Left lobe of liver (tissue), 2 donors: ENCODE measurements at regions not wholly inside any gene's neighbourhood (a gene's known extent, or its start where the extent isn't known, plus 50 kb on each side); places are given as distances from the start of the nearest gene placed in this dataset.

Experiments used
- ATAC-seq: fragments of 200-7000 bp; cut with Tn5 transposase; one replicate; pipeline ENCODE4 v1.9.1; 2020; ENCODE audit warnings: mild to moderate bottlenecking, moderate library complexity
- DNase-seq: peaks from one replicate; pipeline ENCODE4 v3.0.0-alpha.2; 2020; ENCODE audit warnings: low spot score
- donor health status: DM: no; HTN: no; CAD: no; lungs with moderate emphysema.
- donor health status: DM: no; HTN: yes; CAD: no.

GRCh38 chr15:95946926-95947325 lies 383.6 kb upstream of the NR2F2 start:
- no peak for ATAC-seq
- no peak for DNase-seq

DNA sequence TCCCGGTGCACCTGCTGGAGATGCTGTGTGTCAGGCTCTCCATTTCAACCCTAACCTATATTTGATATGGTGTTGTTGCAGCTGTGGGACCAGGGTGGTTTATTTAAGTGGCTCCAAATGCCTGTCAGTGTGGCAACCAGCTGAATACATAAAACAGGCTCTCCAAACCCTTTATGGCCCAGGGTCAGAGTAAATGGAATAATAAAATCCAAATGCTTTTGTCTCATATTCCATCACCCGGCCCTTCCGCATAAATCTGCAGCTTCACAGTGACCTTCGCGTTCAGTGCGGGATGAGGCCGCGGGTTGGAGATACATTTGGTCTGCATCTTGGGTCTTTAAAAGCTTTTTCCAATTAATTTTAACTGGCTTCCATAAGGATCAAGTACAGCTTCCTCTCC lies 382.1 kb upstream of the NR2F2 start:
- DNase-seq (no peak), ATAC-seq (no peak)

DNA sequence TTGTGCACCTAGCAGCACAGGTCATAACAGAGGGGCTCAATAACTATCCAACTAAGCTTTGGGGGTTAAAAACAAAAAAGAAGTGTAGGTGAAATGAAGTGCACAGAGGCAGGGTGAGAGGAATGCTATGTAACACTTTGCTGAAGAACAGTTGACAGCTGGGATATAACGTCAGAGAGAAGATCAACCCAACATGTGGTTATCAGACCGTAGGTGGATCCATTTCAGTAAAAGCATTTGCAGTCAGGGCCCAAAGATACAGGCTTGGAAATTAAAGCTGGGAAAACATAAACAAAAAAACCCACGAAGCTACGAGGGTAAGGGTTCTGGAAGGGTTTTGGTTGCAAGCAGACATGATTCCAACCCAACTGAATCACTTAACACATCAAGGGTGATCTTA lies 377.5 kb upstream of the NR2F2 start:
- ATAC-seq = no peak
- no peak for DNase-seq

- no peak for DNase-seq
These were observed 372.6 kb upstream of the NR2F2 start for GRCh38 chr15:95957861-95958260.

DNA sequence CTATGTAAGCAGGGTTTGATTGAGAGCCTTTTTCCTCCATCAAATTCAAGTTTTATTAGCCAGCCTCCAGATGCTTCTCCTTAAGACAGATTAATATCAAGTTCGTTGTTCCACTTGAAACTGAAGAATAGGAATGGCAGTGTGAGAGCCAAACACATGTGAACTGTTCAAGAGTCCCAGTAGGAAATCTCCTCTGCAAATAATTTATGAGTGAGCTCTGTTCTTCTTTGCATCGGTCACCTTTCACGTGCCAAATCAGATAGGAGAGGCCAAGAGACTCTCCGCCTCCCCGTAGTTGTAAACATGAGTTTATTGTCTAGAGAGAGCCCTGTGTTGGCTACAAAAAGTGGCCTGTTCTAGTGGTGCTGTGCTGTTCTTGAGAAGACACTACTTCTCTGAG lies 372.1 kb upstream of the NR2F2 start:
- no peak for DNase-seq
- no peak for ATAC-seq

More at GRCh38 chr15:95957861-95958260, 372.6 kb upstream of the NR2F2 start:
- no peak for ATAC-seq

- DNase-seq (no peak), ATAC-seq (no peak)
These were observed 361.6 kb upstream of the NR2F2 start for GRCh38 chr15:95968856-95969255.

DNA sequence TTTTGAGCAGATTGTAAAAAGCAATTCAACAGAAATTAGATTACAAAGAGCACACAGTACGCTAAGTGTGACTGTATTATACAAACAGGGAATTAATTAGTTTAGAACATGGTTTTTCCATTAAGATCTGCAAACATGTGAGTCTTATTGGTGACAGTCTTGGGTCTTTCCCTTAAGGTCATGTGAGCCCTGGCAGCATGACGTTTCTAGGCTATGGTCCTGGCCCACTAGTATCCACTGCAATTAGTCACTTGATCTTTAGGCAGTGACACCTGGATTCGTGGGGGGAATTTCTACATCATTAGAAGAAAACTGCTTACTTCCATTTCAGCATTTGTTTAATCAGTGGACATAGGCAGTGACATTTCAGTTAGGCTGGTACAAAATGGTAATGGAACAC lies 360.2 kb upstream of the NR2F2 start:
- no peak for ATAC-seq
- no peak for DNase-seq

DNA sequence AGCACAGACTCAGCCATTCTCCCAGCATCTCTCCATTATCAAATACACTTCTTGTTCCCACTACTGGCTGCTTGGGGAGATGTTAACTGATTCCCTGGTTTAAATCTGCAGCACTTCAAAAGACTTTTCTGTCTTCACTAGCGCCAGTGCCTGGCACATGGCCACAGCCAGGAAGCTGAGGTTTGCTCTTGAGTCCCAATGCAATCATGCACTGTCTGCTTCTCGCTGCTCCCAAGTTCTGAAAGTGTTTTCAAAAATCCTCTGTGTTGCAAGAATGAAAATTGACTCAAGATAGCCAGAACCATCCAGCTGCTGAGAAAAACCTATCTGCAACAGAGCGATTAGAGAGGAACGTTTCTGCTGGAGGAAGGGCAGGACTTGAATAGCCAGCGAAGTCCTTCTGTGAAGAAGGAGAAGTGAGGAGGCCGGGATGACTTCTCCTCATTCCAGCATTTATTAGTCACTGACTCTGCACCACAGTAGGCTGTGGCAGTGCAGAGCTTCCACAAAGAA lies 358.4 kb upstream of the NR2F2 start:
- DNase-seq = no peak
- no peak for ATAC-seq

- no peak for DNase-seq
- ATAC-seq = no peak
These were observed 357.7 kb upstream of the NR2F2 start for GRCh38 chr15:95972812-95973211.

- no peak for ATAC-seq
- no peak for DNase-seq
These were observed 356.8 kb upstream of the NR2F2 start for GRCh38 chr15:95973566-95974256.

DNA sequence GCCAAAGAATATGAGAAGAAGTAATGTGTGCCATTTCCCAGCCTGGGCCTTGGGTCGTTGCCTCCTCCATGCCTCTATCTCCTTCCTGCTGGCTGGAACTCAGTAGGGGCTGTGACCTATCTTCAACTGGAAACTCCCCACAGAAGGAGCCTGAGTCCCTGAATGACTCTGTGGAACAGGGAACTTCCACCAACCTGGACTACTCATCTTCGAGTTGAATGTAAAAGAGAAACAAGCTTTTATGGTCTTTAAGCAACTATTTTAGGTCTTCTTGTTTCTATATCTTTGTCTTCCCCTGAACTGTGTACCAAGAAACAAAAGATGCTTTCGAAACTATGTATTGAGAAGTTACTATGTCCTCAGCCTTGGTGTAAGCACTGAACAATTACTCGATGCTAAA lies 355.3 kb upstream of the NR2F2 start:
- ATAC-seq (no peak), DNase-seq (no peak)

DNA sequence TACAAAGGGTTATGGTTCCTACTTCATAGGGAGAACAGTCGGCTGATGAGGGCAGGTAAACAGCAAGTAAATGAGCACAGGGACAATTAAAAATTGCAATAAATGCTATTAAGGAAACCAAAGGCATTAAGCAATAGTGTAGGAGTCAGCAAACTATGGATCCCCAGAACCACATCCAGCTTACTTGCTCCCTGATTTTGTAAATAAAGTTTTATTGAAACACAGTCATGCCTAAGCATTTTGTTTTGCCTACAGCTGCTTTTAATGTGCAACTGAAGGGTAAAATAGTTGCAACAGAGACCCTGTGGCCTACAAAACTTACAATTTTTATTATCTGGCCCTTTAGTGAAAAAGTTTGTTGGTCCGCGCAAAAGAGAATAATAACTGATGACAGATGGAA lies 351.2 kb upstream of the NR2F2 start:
- DNase-seq (no peak), ATAC-seq (no peak)

GRCh38 chr15:95981209-95981608 lies 349.3 kb upstream of the NR2F2 start:
- ATAC-seq (no peak), DNase-seq (no peak)

DNA sequence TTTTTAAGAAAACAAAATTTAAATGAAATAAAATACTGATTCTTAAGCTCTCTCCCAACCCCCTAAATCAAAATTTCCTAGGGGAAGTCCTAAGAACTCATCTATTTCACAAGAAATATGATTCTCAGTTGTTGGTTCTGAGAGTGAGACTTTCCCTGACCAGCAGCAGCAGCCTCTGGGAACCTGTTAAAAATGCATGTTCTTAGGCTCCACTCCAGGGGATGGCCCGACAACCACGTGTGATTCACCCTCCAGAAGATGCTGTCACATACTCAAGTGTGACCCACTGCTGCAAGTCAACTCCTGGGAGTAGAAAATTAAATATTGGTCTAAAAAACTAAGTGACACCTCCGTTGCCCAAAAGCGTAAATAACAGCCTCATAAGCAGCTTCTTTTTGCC lies 343.2 kb upstream of the NR2F2 start:
- ATAC-seq = no peak
- DNase-seq = no peak

DNA sequence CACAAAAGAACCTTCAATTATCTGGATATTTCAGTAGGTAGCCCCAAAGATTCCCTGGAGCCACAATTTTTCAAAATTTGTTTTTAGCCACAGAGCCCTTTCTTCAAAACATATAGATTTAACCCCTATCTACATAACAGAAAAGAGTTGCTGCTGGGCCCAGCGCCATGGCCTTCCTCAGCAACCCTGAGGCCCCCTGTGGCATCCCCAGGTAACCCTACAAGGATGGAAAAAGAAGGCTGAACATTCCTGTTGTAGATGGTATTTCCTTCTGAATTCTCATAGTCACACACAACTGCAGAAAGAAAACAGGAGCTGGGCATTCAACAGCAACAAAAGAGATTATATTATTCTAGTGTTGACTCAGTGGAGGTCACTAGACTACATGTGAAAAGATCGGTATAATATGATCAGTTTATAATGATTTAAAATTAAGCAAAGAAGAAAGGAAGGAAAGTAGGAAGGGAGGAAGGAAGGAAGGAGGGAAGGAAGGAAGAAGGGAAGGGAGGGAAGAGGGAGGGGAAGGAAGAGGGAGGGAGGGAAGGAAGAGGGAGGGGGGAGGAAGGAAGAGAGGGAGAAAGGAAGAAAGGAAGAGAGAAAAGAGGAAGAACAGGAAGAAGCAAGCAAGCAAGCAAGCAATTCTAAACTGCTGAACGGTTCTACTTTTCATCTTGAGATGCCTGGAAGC lies 342.5 kb upstream of the NR2F2 start:
- no peak for ATAC-seq
- no peak for DNase-seq

DNA sequence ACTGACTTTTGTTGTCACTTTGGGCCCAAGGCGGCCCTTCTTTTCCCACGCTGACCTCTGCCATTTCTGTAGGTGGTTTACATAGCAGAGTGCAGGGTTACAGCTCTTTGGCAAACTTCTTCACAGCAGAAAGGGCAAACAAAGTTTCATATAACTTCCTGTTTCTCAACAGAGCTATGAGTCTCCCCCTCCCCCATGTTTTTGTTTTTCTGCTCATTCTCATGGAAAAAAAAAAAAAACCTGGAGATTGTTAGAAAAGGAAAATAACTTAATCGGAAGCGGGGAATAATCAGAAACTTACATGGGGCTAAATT lies 342.0 kb upstream of the NR2F2 start:
- ATAC-seq (no peak), DNase-seq (no peak)

- DNase-seq (no peak), ATAC-seq (no peak)
These were observed 341.1 kb upstream of the NR2F2 start for GRCh38 chr15:95989392-95989791.

GRCh38 chr15:95990833-95991232 lies 339.7 kb upstream of the NR2F2 start:
- no peak for DNase-seq
- ATAC-seq = no peak

DNA sequence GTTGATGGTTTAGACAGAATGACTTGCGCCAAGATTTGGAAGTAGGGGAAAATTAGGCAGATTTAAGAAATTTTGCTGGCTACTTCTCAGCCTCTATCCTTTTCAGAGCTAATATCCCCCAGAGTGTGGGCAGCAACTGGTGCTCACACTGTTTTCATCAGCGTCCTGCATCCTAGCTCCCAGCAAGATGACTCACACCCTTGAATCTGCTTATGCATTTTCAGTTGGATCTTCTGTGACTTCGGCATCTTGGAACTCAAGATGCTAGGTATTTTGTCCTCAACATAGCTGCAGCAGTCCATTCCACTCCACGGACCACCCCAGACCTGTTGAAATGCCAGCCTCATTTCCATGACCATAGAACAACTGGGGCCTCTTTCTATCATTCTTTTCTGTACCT lies 336.1 kb upstream of the NR2F2 start:
- DNase-seq (no peak), ATAC-seq (no peak)

- ATAC-seq (no peak), DNase-seq (no peak)
These were observed 334.9 kb upstream of the NR2F2 start for GRCh38 chr15:95995375-95996168.

DNA sequence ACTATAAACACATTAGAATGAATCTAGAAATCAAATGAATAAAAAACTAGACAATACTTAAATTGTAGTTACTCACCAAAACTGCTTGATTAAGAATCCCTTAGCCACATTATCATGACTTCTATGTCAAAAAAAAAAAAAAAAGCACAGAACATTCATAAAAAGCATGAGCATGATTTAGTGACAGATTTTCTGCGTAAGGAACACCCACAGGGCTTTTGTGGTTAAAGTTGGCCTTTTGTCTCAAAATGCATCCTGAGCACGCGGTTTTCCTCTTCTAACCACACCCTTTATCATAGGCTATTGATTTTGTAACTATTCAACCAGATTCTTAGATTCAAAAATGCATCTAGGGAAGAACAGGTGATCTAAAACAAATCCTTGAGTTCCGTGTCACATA lies 334.0 kb upstream of the NR2F2 start:
- no peak for ATAC-seq
- DNase-seq = no peak

DNA sequence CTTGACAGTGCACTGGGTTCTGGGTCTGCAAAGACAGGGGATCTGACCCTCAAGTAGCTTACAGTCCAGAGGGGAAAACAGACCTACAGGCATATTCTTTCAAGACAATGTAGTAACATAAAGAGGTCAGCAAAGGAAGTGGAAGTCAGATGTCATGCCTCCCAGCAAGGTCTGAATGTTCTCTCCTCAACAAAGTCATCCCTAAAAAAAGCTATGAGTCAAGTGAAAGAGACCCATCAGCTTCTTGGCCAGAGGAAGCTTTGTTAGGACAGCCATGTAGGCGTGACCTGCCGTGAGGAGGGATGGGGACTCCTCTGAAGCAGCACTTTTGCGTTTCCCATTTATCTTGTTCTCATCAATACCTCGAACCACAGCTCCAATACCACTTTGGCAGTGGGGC lies 331.6 kb upstream of the NR2F2 start:
- ATAC-seq (no peak), DNase-seq (no peak)
